HEK293 (cell line): ENCODE measurements at regions not wholly inside any gene's neighbourhood (a gene's known extent, or its start where the extent isn't known, plus 50 kb on each side); places are given as distances from the start of the nearest gene placed in this dataset.

Experiments used
- CTCF ChIA-PET: fragments of 350-600 bp; formaldehyde crosslinking; extraction: SDS; loops from one replicate; lab custom pipeline; 2021; ENCODE audit warnings: antibody characterized with exemption; lab: Yijun Ruan, JAX
- POLR2A ChIA-PET: fragments of 300-600 bp; formaldehyde crosslinking; extraction: SDS; loops from one replicate; lab custom pipeline; 2020; ENCODE audit warnings: antibody characterized with exemption, inconsistent platforms; lab: Yijun Ruan, JAX
- H3K27ac ChIP-seq: fragments of 200-500 bp; sonication (Bioruptor generic); 2 replicates; pipeline ENCODE4 v1.5.1; 2014; ENCODE audit warnings: low read depth, low read length, control low read depth, inconsistent platforms; ENCODE audit errors: extremely low read depth
- H3K36me3 ChIP-seq, 2 experiments: fragments of 200-500 bp in 1 of 2; sonication (Bioruptor generic) in 1 of 2; 1 replicate in 1 of 2; 2 replicates in 1 of 2; pipeline ENCODE4 v1.5.1; 2014 to 2017; ENCODE audit warnings: inconsistent platforms in 2 of 2, low read length in 2 of 2; ENCODE audit not compliant: control insufficient read depth in 2 of 2, insufficient read depth in 1 of 2
- H3K4me1 ChIP-seq: fragments of 200-500 bp; sonication (Bioruptor generic); 2 replicates; pipeline ENCODE4 v1.5.1; 2014; ENCODE audit warnings: mild to moderate bottlenecking, low read length, inconsistent platforms; ENCODE audit not compliant: control insufficient read depth, insufficient read depth
- H3K4me3 ChIP-seq: 2 replicates; pipeline ENCODE4 v1.5.1; 2011; ENCODE audit warnings: low read depth, mild to moderate bottlenecking, control low read depth, low read length, moderate library complexity
- H3K9me3 ChIP-seq: fragments of 200-500 bp; sonication (Bioruptor generic); 2 replicates; pipeline ENCODE4 v1.5.1; 2014; ENCODE audit warnings: low read depth, low read length, inconsistent platforms; ENCODE audit not compliant: control insufficient read depth, insufficient read depth
- AEBP2 ChIP-seq: fragments of 450-650 bp; formaldehyde crosslinking; IDR thresholded peaks from 2 replicates; pipeline ENCODE4 v1.5.1; 2016; ENCODE audit warnings: missing biosample characterization, missing genetic modification characterization, borderline replicate concordance
- HIC1 ChIP-seq: fragments of 450-650 bp; formaldehyde crosslinking; IDR thresholded peaks from 2 replicates; pipeline ENCODE4 v1.5.1; 2016; ENCODE audit warnings: missing biosample characterization, missing genetic modification characterization
- HOXD13 ChIP-seq: sonication (generic); formaldehyde crosslinking; IDR thresholded peaks from 2 replicates; pipeline ENCODE4 v1.8.0; 2022; ENCODE audit warnings: missing genetic modification reagents, borderline replicate concordance
- MEIS1 ChIP-seq: sonication (generic); formaldehyde crosslinking; IDR thresholded peaks from 2 replicates; pipeline ENCODE4 v1.8.1; 2022; ENCODE audit warnings: missing genetic modification reagents, mild to moderate bottlenecking, borderline replicate concordance
- MZF1 ChIP-seq: fragments of 450-650 bp; formaldehyde crosslinking; IDR thresholded peaks from 2 replicates; pipeline ENCODE4 v1.5.1; 2017; ENCODE audit warnings: missing biosample characterization, missing genetic modification characterization, borderline replicate concordance
- PRDM10 ChIP-seq: fragments of 450-650 bp; formaldehyde crosslinking; IDR thresholded peaks from 2 replicates; pipeline ENCODE4 v1.5.1; 2016; ENCODE audit warnings: missing biosample characterization, missing genetic modification characterization
- YY1 ChIP-seq: fragments of 450-650 bp; formaldehyde crosslinking; IDR thresholded peaks from 2 replicates; pipeline ENCODE4 v1.5.1; 2018; ENCODE audit warnings: missing biosample characterization, missing genetic modification characterization
- ZBTB21 ChIP-seq: fragments of 450-650 bp; formaldehyde crosslinking; IDR thresholded peaks from 2 replicates; pipeline ENCODE4 v1.5.1; 2017; ENCODE audit warnings: missing biosample characterization, missing genetic modification characterization
- ZNF146 ChIP-seq: fragments of 450-650 bp; formaldehyde crosslinking; IDR thresholded peaks from 2 replicates; pipeline ENCODE4 v1.5.1; 2016; ENCODE audit warnings: missing biosample characterization, missing genetic modification characterization
- ZNF354C ChIP-seq: fragments of 450-650 bp; formaldehyde crosslinking; IDR thresholded peaks from 2 replicates; pipeline ENCODE4 v1.5.1; 2016; ENCODE audit warnings: missing biosample characterization, missing genetic modification characterization, low read depth, borderline replicate concordance
- ZNF391 ChIP-seq: fragments of 450-650 bp; formaldehyde crosslinking; IDR thresholded peaks from 2 replicates; pipeline ENCODE4 v1.5.1; 2016; ENCODE audit warnings: low read depth, missing biosample characterization, missing genetic modification characterization, borderline replicate concordance
- ZNF426 ChIP-seq: fragments of 450-650 bp; formaldehyde crosslinking; IDR thresholded peaks from 2 replicates; pipeline ENCODE4 v1.5.1; 2017; ENCODE audit warnings: missing biosample characterization, missing genetic modification characterization, mild to moderate bottlenecking, inconsistent platforms, moderate library complexity
- ZNF48 ChIP-seq: fragments of 450-650 bp; formaldehyde crosslinking; IDR thresholded peaks from 2 replicates; pipeline ENCODE4 v1.5.1; 2016; ENCODE audit warnings: missing biosample characterization, missing genetic modification characterization
- ZNF513 ChIP-seq: fragments of 450-650 bp; IDR thresholded peaks from 2 replicates; pipeline ENCODE4 v1.5.1; 2018; ENCODE audit warnings: missing biosample characterization, missing genetic modification characterization
- ZNF660 ChIP-seq: fragments of 450-650 bp; IDR thresholded peaks from 2 replicates; pipeline ENCODE4 v1.5.1; 2018; ENCODE audit warnings: missing biosample characterization, mild to moderate bottlenecking, missing genetic modification characterization
- ZNF76 ChIP-seq: fragments of 450-650 bp; formaldehyde crosslinking; IDR thresholded peaks from 2 replicates; pipeline ENCODE4; 2016; ENCODE audit warnings: low read depth, missing biosample characterization, missing genetic modification characterization, borderline replicate concordance
- ZNF791 ChIP-seq: fragments of 450-650 bp; formaldehyde crosslinking; IDR thresholded peaks from 2 replicates; pipeline ENCODE4 v1.5.1; 2016; ENCODE audit warnings: missing biosample characterization, missing genetic modification characterization
- ZNF830 ChIP-seq: fragments of 450-650 bp; IDR thresholded peaks from 2 replicates; pipeline ENCODE4 v1.5.0; 2018; ENCODE audit warnings: missing biosample characterization, missing genetic modification characterization, low read depth, mild to moderate bottlenecking, moderate library complexity

- TF ChIP-seq PRDM10 (tag by site-specific recombination): no peak
- TF ChIP-seq ZNF48 (tag by site-specific recombination): no peak
- no peak for TF ChIP-seq MEIS1
- TF ChIP-seq ZNF391 (tag by site-specific recombination): no peak
- TF ChIP-seq ZNF513 (tag by site-specific recombination): no peak
- TF ChIP-seq ZNF791: no peak
- no peak for TF ChIP-seq AEBP2
- TF ChIP-seq ZNF354C (tag by site-specific recombination): no peak
- TF ChIP-seq ZBTB21: no peak
- no peak for TF ChIP-seq HOXD13 (CRISPR knock-in tag)
These were observed 117.9 kb downstream of the CYLD start (continued) for GRCh38 chr16:50859628-50860360.

- POLR2A ChIA-PET: no interaction called here
- no peak overlapping the region for H3K27ac ChIP-seq
- CTCF ChIA-PET: interaction anchor here (0.6 kb wide), 1 partner anchor 959 kb away, joined by 3 read pairs; no protein-coding TSS in a partner anchor
- peaks cover 3% of the 10 kb centered on the region; the same call in 1 of the 2 replicates for H3K4me1 ChIP-seq
- no peak overlapping the region for H3K4me3 ChIP-seq
- no peaks in the 10 kb centered on the region for H3K36me3 ChIP-seq
- no peaks in the 10 kb centered on the region for H3K9me3 ChIP-seq
- no peak for TF ChIP-seq ZNF830 (tag by site-specific recombination)
- TF ChIP-seq HIC1 (tag by site-specific recombination): no peak
- no peak for TF ChIP-seq YY1 (tag by site-specific recombination)
- no peak for TF ChIP-seq MZF1 (tag by site-specific recombination)
- no peak for TF ChIP-seq ZNF76 (tag by site-specific recombination)
- TF ChIP-seq ZNF426 (tag by site-specific recombination): no peak
- no peak for TF ChIP-seq ZNF660 (tag by site-specific recombination)
- TF ChIP-seq ZNF146 (tag by site-specific recombination): no peak
These were observed 117.2 kb downstream of the CYLD start for GRCh38 chr16:50858877-50859627.
